ENCODE measurements at regions not wholly inside any gene's neighbourhood (a gene's known extent, or its start where the extent isn't known, plus 50 kb on each side); places are given as distances from the start of the nearest gene placed in this dataset.

GRCh38 chr21:24896735-24897124, 710.6 kb downstream of the MRPL39 start:
- TF ChIP-seq, protein P1, sequence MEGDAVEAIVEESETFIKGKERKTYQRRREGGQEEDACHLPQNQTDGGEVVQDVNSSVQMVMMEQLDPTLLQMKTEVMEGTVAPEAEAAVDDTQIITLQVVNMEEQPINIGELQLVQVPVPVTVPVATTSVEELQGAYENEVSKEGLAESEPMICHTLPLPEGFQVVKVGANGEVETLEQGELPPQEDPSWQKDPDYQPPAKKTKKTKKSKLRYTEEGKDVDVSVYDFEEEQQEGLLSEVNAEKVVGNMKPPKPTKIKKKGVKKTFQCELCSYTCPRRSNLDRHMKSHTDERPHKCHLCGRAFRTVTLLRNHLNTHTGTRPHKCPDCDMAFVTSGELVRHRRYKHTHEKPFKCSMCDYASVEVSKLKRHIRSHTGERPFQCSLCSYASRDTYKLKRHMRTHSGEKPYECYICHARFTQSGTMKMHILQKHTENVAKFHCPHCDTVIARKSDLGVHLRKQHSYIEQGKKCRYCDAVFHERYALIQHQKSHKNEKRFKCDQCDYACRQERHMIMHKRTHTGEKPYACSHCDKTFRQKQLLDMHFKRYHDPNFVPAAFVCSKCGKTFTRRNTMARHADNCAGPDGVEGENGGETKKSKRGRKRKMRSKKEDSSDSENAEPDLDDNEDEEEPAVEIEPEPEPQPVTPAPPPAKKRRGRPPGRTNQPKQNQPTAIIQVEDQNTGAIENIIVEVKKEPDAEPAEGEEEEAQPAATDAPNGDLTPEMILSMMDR (IDR thresholded peaks at IDR 0.05) = no peak
- TF ChIP-seq POLR2A (IDR thresholded peaks at IDR 0.05) (no peak), POLR2AphosphoS5 (IDR thresholded peaks at IDR 0.05) (no peak)
